IMR-90 (cell line): ENCODE measurements at regions not wholly inside any gene's neighbourhood (a gene's known extent, or its start where the extent isn't known, plus 50 kb on each side); places are given as distances from the start of the nearest gene placed in this dataset.

Experiments used
- ATAC-seq: fragments of 200-7000 bp; cut with Tn5 transposase; 2 replicates; pipeline ENCODE4 v1.9.1; 2020; ENCODE audit warnings: low read depth, mild to moderate bottlenecking, moderate library complexity
- BruUV-seq: library from RNA; stranded (reverse); fragments of 400-500 nt; replicated peaks from 2 replicates; lab custom pipeline; 2021; lab: Mats Ljungman, UMichigan
- CTCF ChIA-PET: fragments of 300-600 bp; formaldehyde crosslinking; extraction: SDS; loops from one replicate; lab custom pipeline; 2021; ENCODE audit warnings: antibody characterized with exemption; lab: Yijun Ruan, JAX
- POLR2A ChIA-PET: fragments of 300-600 bp; sonication (Branson Sonifier 250); formaldehyde crosslinking; loops from one replicate; lab custom pipeline; 2022; ENCODE audit warnings: antibody characterized with exemption; ENCODE audit not compliant: unreplicated experiment; lab: Charles Lee
- DNase-seq: peaks from one replicate; pipeline ENCODE4 v3.0.0; 2013
- H2AFZ ChIP-seq: replicated peaks from 2 replicates; pipeline ENCODE3; 2013; ENCODE audit warnings: low read length, mild to moderate bottlenecking; ENCODE audit not compliant: poor library complexity
- H2AK5ac ChIP-seq: 2 replicates; pipeline ENCODE4 v1.6.1; 2013; ENCODE audit warnings: low read depth, low read length, inconsistent platforms
- H2AK9ac ChIP-seq: replicated peaks from 2 replicates; pipeline ENCODE3; 2013; ENCODE audit warnings: mild to moderate bottlenecking, low read depth, low read length, moderate library complexity; ENCODE audit not compliant: poor library complexity
- H2BK120ac ChIP-seq: 2 replicates; pipeline ENCODE4 v1.6.1; 2013; ENCODE audit warnings: low read depth, low read length, inconsistent platforms
- H2BK15ac ChIP-seq: 3 replicates; pipeline ENCODE4 v1.6.1; 2013; ENCODE audit warnings: low read depth, low read length, inconsistent platforms
- H2BK20ac ChIP-seq: 2 replicates; pipeline ENCODE4 v1.6.1; 2013; ENCODE audit warnings: low read depth, mild to moderate bottlenecking, inconsistent platforms, low read length, moderate library complexity
- H2BK5ac ChIP-seq: 2 replicates; pipeline ENCODE4 v1.6.1; 2013; ENCODE audit warnings: mild to moderate bottlenecking, low read depth, low read length, inconsistent platforms; ENCODE audit not compliant: poor library complexity, severe bottlenecking
- H3K14ac ChIP-seq: replicated peaks from 2 replicates; pipeline ENCODE4 v1.6.1; 2013; ENCODE audit warnings: low read depth, low read length, inconsistent platforms
- H3K18ac ChIP-seq: 2 replicates; pipeline ENCODE4 v1.6.1; 2013; ENCODE audit warnings: low read depth, low read length, control low read depth
- H3K23ac ChIP-seq: 2 replicates; pipeline ENCODE4 v1.6.1; 2013; ENCODE audit warnings: low read depth, low read length, inconsistent platforms
- H3K27ac ChIP-seq: 2 replicates; pipeline ENCODE4 v1.5.1; 2013; ENCODE audit warnings: mild to moderate bottlenecking, control low read depth, low read length; ENCODE audit not compliant: insufficient read depth
- H3K27me3 ChIP-seq: 2 replicates; pipeline ENCODE4 v1.6.1; 2013; ENCODE audit warnings: low read length; ENCODE audit not compliant: control insufficient read depth, insufficient read depth
- H3K36me3 ChIP-seq: 2 replicates; pipeline ENCODE4 v1.6.1; 2013; ENCODE audit warnings: low read length, mixed read lengths; ENCODE audit not compliant: control insufficient read depth, insufficient read depth
- H3K4ac ChIP-seq: 2 replicates; pipeline ENCODE4 v1.6.1; 2013; ENCODE audit warnings: low read depth, low read length, inconsistent platforms
- H3K4me1 ChIP-seq: 2 replicates; pipeline ENCODE4 v1.6.1; 2013; ENCODE audit warnings: low read length, mixed read lengths; ENCODE audit not compliant: control insufficient read depth, insufficient read depth
- H3K4me2 ChIP-seq: 2 replicates; pipeline ENCODE4 v1.6.1; 2013; ENCODE audit warnings: low read depth, mild to moderate bottlenecking, control low read depth, low read length, moderate library complexity
- H3K4me3 ChIP-seq: 2 replicates; pipeline ENCODE4 v1.5.1; 2013; ENCODE audit warnings: low read depth, mild to moderate bottlenecking, control low read depth, low read length, moderate library complexity; ENCODE audit not compliant: insufficient read depth
- H3K56ac ChIP-seq: 2 replicates; pipeline ENCODE4 v1.6.1; 2013; ENCODE audit warnings: low read length, inconsistent platforms; ENCODE audit not compliant: insufficient read depth; ENCODE audit errors: extremely low read depth
- H3K79me1 ChIP-seq, 2 experiments: 2 replicates each; pipeline ENCODE4 v1.6.1; 2013; ENCODE audit warnings: low read length in 2 of 2, inconsistent platforms in 1 of 2, low read depth in 1 of 2
- H3K9ac ChIP-seq: 2 replicates; pipeline ENCODE4 v1.6.1; 2013; ENCODE audit warnings: low read depth, low read length, control low read depth
- H3K9me1 ChIP-seq: 2 replicates; pipeline ENCODE4 v1.6.1; 2013; ENCODE audit warnings: low read length, inconsistent platforms; ENCODE audit not compliant: insufficient read depth
- H3K9me3 ChIP-seq: 2 replicates; pipeline ENCODE4 v1.6.1; 2013; ENCODE audit warnings: low read length; ENCODE audit not compliant: control insufficient read depth, insufficient read depth
- H4K20me1 ChIP-seq: 2 replicates; pipeline ENCODE4 v1.6.1; 2013; ENCODE audit warnings: low read length, inconsistent platforms; ENCODE audit not compliant: insufficient read depth
- H4K5ac ChIP-seq: 2 replicates; pipeline ENCODE4 v1.6.1; 2013; ENCODE audit warnings: mild to moderate bottlenecking, low read depth, low read length, control low read depth
- H4K8ac ChIP-seq, 2 experiments: 2 replicates each; pipeline ENCODE4 v1.6.1; 2013; ENCODE audit warnings: low read depth in 2 of 2, low read length in 2 of 2, control low read depth in 1 of 2, inconsistent platforms in 1 of 2
- H4K91ac ChIP-seq: 2 replicates; pipeline ENCODE4 v1.6.1; 2013; ENCODE audit warnings: low read depth, low read length, inconsistent platforms; ENCODE audit not compliant: insufficient read depth
- CEBPB ChIP-seq: IDR thresholded peaks from 2 replicates; pipeline ENCODE4 v1.6.1; 2012; ENCODE audit warnings: low read depth, low read length, improper control_type of control experiment
- FOS ChIP-seq: fragments of 150-350 bp; IDR thresholded peaks from 2 replicates; pipeline ENCODE4 v1.6.1; 2016; ENCODE audit warnings: low read depth, low read length
- WGBS, 2 experiments: methylation state at CpG; one replicate each; pipeline versions ENCODE4 v1.1.5 to v1.1.7; 2013; ENCODE audit warnings: missing lambda C conversion rate in 2 of 2; ENCODE audit not compliant: insufficient read length in 1 of 2; ENCODE audit errors: extremely low coverage in 2 of 2; 5-methylcytosine and 5-hydroxymethylcytosine counted together
- dilution Hi-C: fragments of 300-500 bp; cut with HindIII; formaldehyde crosslinking; loops from one replicate; pipeline ENCODE4 v1.14.3; 2018; ENCODE audit warnings: low sequenced_read_pairs; ENCODE audit not compliant: unreplicated experiment
- in situ Hi-C: fragments of 300-500 bp; cut with MboI; formaldehyde crosslinking; loops from 3 replicates; pipeline ENCODE4 v1.14.3; 2019; ENCODE audit warnings: low sequenced_read_pairs, inconsistent platforms, mixed read lengths
- intact Hi-C: fragments of 100-400 bp; cut with micrococcal nuclease; formaldehyde crosslinking; loops from 2 replicates; pipeline ENCODE4 v1.10.0; 2022

GRCh38 chr4:71181332-71181731 is 157.5 kb upstream of the SLC4A4 start:
- H3K9me3 ChIP-seq: no peaks in the 10 kb centered on the region
- intact Hi-C loops (loop anchor here (10.0 kb wide), 1 partner anchor 187 kb away; the partner anchor contains the start of gene DCK), in situ Hi-C loops (loop anchor here (10.0 kb wide), 1 partner anchor 373 kb away; no protein-coding TSS in a partner anchor), dilution Hi-C loops (no loop called here)
- H3K4me1 ChIP-seq: no peaks in the 10 kb centered on the region
- no peak for DNase-seq
- peaks cover 0 to 2% of the 10 kb centered on the region in 2 experiments; a peak in 1 of 4 replicates for H3K79me1 ChIP-seq
- H2BK20ac ChIP-seq: no peak overlapping the region
- no peak overlapping the region for H2AK9ac ChIP-seq
- no peak overlapping the region for H3K27ac ChIP-seq
- no peak overlapping the region for H3K4me3 ChIP-seq
- no peaks in the 10 kb centered on the region for H3K9me1 ChIP-seq
- no CpG with 5 or more reads among the region's 1 CpG for WGBS, 2 experiments
- no peak overlapping the region for H4K5ac ChIP-seq
- no peak overlapping the region for H4K8ac ChIP-seq
- no peak overlapping the region for H2BK120ac ChIP-seq
- H3K27me3 ChIP-seq: no peaks in the 10 kb centered on the region
- no peak overlapping the region for H2AFZ ChIP-seq
- no peak overlapping the region for H3K4me2 ChIP-seq
- H2AK5ac ChIP-seq: no peak overlapping the region
- no peaks in the 10 kb centered on the region for H4K20me1 ChIP-seq
- TF ChIP-seq CEBPB (peak; percentile 55), FOS (no peak)
- no peak overlapping the region for H4K91ac ChIP-seq
- no peak overlapping the region for H3K23ac ChIP-seq
- no peak overlapping the region for H3K9ac ChIP-seq
- BruUV-seq: no TSS peak
- ATAC-seq: no peak
- no peak overlapping the region for H3K4ac ChIP-seq
- no peak overlapping the region for H2BK5ac ChIP-seq
- ChIA-PET POLR2A (no interaction called here), CTCF (no interaction called here)
- no peak overlapping the region for H2BK15ac ChIP-seq
- H3K18ac ChIP-seq: no peak overlapping the region
- H3K36me3 ChIP-seq: no peaks in the 10 kb centered on the region
- no peak overlapping the region for H3K56ac ChIP-seq
- no peak overlapping the region for H3K14ac ChIP-seq
